Bronchial epithelial cell (primary cell): ENCODE measurements at regions not wholly inside any gene's neighbourhood (a gene's known extent, or its start where the extent isn't known, plus 50 kb on each side); places are given as distances from the start of the nearest gene placed in this dataset.

ENCODE experiments used
- DNase-seq: peaks from one replicate; pipeline ENCODE4 v3.0.0-alpha.2; 2010; ENCODE audit warnings: low read depth
- FAIRE-seq: peaks from 2 replicates; lab custom pipeline; 2011; peaks lifted over from hg19 to GRCh38; lab: Jason Lieb, UNC
- H3K27me3 ChIP-seq: 2 replicates; pipeline ENCODE4 v1.5.1; 2011; ENCODE audit warnings: low read length; ENCODE audit not compliant: control insufficient read depth, insufficient read depth
- H3K36me3 ChIP-seq: 2 replicates; pipeline ENCODE4 v1.5.1; 2011; ENCODE audit warnings: low read length; ENCODE audit not compliant: control insufficient read depth, insufficient read depth
- H3K4me3 ChIP-seq: 2 replicates; pipeline ENCODE4 v1.5.1; 2011; ENCODE audit warnings: mild to moderate bottlenecking, low read depth, low read length, control low read depth
- TF ChIP-seq, protein P1 (sequence below): IDR thresholded peaks from 2 replicates; pipeline ENCODE4 v1.5.1; 2011; ENCODE audit warnings: mild to moderate bottlenecking, moderate library complexity, low read length, control low read depth, inconsistent platforms; ENCODE audit not compliant: insufficient read depth, severe bottlenecking

DNA sequence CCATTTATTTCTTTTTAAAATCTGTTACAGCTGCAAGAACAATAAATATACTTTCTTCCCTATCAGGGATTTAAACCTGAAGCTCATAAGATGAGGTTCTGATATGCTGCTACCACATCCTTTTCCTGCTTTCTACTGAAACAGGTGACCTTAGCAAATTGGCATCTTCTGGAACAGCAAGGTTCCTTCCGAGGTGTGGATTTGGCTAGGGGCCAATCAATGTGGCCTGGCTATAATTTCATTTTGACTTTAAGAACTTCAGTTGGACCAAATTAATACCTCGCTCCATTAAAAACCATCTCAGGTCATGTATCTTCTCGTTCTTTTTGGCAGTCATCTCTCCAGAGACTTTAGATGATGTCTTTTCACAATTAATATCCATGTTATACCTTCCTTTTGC, 53.4 kb upstream of the C3orf80 start:
- no peaks in the 10 kb centered on the region for H3K36me3 ChIP-seq
- no peaks in the 10 kb centered on the region for H3K27me3 ChIP-seq
- FAIRE-seq (no peak), DNase-seq (no peak)
- TF ChIP-seq, protein P1, sequence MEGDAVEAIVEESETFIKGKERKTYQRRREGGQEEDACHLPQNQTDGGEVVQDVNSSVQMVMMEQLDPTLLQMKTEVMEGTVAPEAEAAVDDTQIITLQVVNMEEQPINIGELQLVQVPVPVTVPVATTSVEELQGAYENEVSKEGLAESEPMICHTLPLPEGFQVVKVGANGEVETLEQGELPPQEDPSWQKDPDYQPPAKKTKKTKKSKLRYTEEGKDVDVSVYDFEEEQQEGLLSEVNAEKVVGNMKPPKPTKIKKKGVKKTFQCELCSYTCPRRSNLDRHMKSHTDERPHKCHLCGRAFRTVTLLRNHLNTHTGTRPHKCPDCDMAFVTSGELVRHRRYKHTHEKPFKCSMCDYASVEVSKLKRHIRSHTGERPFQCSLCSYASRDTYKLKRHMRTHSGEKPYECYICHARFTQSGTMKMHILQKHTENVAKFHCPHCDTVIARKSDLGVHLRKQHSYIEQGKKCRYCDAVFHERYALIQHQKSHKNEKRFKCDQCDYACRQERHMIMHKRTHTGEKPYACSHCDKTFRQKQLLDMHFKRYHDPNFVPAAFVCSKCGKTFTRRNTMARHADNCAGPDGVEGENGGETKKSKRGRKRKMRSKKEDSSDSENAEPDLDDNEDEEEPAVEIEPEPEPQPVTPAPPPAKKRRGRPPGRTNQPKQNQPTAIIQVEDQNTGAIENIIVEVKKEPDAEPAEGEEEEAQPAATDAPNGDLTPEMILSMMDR, result no peak
- no peak overlapping the region for H3K4me3 ChIP-seq

DNA sequence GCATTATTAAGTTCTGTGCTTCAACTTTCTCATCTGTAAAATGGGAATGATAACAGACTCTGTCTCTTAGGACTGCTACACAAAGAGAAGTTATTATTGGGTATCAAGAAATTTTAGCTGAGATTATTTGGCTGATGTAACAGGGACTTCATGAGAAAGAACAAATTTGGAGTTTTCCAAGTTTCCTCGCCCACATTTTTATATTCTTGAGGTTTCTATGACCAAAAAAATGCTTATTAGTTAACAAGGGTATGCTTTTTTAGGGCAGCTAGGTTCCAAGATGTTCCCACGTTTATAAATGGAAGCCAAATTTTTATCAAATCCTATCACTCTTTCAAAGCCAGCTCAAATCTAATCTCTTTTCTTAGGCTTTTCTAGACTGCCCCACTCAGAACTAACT, 50.6 kb upstream of the C3orf80 start:
- Histone ChIP-seq H3K27me3 (no peaks in the 10 kb centered on the region), H3K36me3 (no peaks in the 10 kb centered on the region), H3K4me3 (no peak overlapping the region)
- FAIRE-seq (no peak), DNase-seq (no peak)
- TF ChIP-seq, protein P1, result no peak
